ENCODE measurements at regions not wholly inside any gene's neighbourhood (a gene's known extent, or its start where the extent isn't known, plus 50 kb on each side); places are given as distances from the start of the nearest gene placed in this dataset.

DNA sequence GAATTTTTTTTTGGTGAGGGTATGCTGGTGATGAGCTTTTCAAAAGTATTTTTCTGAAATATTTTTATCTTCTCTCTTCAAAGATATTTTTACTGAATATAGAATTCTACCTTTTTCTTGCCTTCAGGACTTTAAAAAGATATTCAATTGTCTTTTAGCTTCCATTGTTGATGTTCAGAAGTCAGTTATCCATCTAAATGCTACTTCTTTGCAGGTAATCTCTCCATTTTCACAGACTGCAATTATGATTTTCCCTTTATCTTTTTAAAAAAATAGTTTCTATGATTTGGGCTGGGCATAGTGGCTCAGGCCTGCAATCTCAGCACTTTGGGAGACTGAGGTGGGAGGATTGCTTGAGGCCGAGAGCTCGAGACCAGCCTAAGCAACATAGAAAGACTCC, 222.4 kb downstream of the IL20RB start:
- DNase-seq (ENCODE audit: low spot score), result no peak
- BruUV-seq (replicated peaks), result no TSS peak
- CTCF ChIA-PET (ENCODE audit: unreplicated experiment), result no interaction called here

DNA sequence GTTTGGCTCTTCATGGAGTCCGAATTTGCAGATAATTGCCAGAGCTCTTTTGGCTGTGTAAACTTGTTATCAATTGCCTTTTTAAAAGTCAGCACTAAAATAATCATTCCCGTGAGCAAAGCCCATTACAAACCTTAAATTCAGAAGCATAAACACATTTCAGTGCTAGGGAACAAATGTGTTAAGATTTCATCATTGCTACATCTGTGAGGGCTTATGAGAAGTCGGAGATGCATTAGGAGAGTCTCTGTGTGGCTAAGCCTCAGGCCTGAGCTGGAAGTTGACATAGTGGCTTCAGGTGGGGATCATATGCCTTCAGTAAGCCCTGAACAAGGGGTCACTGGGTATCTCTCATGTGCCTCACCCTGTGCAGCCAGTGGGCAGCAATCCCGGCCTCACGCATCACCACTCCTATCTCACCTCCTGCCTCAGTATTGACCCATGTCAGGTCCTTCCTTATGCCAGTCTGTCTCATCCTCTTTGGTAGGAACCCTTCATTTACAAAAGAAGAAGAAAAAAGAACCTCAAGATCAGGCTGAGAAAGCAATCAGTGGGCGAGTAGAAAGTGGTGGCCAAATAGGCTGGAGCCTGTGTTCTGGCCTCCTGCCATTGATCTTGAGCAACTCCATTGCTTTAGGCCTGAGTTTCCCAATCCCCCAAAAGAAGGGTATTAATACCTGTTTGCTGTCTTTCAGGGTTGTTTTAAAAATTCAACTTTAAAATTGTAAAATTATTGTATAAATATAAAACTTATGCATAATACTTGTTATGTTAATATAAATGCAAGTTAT, 233.5 kb downstream of the IL20RB start:
- Histone ChIP-seq H3K79me2 (ENCODE audit: insufficient read depth, low read depth, low read length) (no peaks in the 10 kb centered on the region), H3K36me3 (ENCODE audit: insufficient read depth, low read length) (no peaks in the 10 kb centered on the region), H3K27ac (ENCODE audit: low read depth, low read length, poor library complexity, severe bottlenecking) (no peak overlapping the region), H2AFZ (ENCODE audit: low read length) (no peak overlapping the region), H3K9me3 (ENCODE audit: low read length) (no peaks in the 10 kb centered on the region), H3K4me3 (ENCODE audit: low read depth, low read length, poor library complexity, severe bottlenecking) (no peak overlapping the region), H3K9me2 (ENCODE audit: insufficient read depth, low read length) (no peaks in the 10 kb centered on the region), H3K4me2 (ENCODE audit: low read length) (no peak overlapping the region), H3K4me1 (ENCODE audit: insufficient read depth, low read length, poor library complexity, severe bottlenecking) (no peaks in the 10 kb centered on the region), H4K20me1 (ENCODE audit: insufficient read depth, low read length) (no peaks in the 10 kb centered on the region)
- ChIA-PET POLR2A (no interaction called here), CTCF (ENCODE audit: unreplicated experiment) (no interaction called here)
- DNase-seq (ENCODE audit: low spot score), result no peak
- BruUV-seq (replicated peaks), result no TSS peak
- intact Hi-C loops (cut with micrococcal nuclease; ENCODE audit: unreplicated experiment), result no loop called here
- no peak for TF ChIP-seq EZH2phosphoT487 (IDR thresholded peaks at IDR 0.05; ENCODE audit: borderline replicate concordance, low read depth, low read length)

More for the DNA sequence above, 222.4 kb downstream of the IL20RB start:
- Histone ChIP-seq H3K9me3 (ENCODE audit: low read length) (no peaks in the 10 kb centered on the region), H3K4me1 (ENCODE audit: insufficient read depth, low read length, poor library complexity, severe bottlenecking) (no peaks in the 10 kb centered on the region), H3K27ac (ENCODE audit: low read depth, low read length, poor library complexity, severe bottlenecking) (no peak overlapping the region), H3K4me2 (ENCODE audit: low read length) (no peak overlapping the region), H3K36me3 (ENCODE audit: insufficient read depth, low read length) (no peaks in the 10 kb centered on the region), H2AFZ (ENCODE audit: low read length) (no peak overlapping the region), H3K79me2 (ENCODE audit: insufficient read depth, low read depth, low read length) (no peaks in the 10 kb centered on the region), H4K20me1 (ENCODE audit: insufficient read depth, low read length) (no peaks in the 10 kb centered on the region), H3K4me3 (ENCODE audit: low read depth, low read length, poor library complexity, severe bottlenecking) (no peak overlapping the region), H3K9me2 (ENCODE audit: insufficient read depth, low read length) (no peaks in the 10 kb centered on the region)
- POLR2A ChIA-PET, result interaction anchor here (0.5 to 1.5 kb wide), 2 partner anchors 17 to 637 kb away, joined by 3 read pairs; no protein-coding TSS in a partner anchor
- intact Hi-C loops (cut with micrococcal nuclease; ENCODE audit: unreplicated experiment), result no loop called here
- TF ChIP-seq, protein P1, sequence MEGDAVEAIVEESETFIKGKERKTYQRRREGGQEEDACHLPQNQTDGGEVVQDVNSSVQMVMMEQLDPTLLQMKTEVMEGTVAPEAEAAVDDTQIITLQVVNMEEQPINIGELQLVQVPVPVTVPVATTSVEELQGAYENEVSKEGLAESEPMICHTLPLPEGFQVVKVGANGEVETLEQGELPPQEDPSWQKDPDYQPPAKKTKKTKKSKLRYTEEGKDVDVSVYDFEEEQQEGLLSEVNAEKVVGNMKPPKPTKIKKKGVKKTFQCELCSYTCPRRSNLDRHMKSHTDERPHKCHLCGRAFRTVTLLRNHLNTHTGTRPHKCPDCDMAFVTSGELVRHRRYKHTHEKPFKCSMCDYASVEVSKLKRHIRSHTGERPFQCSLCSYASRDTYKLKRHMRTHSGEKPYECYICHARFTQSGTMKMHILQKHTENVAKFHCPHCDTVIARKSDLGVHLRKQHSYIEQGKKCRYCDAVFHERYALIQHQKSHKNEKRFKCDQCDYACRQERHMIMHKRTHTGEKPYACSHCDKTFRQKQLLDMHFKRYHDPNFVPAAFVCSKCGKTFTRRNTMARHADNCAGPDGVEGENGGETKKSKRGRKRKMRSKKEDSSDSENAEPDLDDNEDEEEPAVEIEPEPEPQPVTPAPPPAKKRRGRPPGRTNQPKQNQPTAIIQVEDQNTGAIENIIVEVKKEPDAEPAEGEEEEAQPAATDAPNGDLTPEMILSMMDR (conservative IDR thresholded peaks at IDR 0.05; ENCODE audit: low read length), result no peak
- no peak for TF ChIP-seq EZH2phosphoT487 (IDR thresholded peaks at IDR 0.05; ENCODE audit: borderline replicate concordance, low read depth, low read length)

DNA sequence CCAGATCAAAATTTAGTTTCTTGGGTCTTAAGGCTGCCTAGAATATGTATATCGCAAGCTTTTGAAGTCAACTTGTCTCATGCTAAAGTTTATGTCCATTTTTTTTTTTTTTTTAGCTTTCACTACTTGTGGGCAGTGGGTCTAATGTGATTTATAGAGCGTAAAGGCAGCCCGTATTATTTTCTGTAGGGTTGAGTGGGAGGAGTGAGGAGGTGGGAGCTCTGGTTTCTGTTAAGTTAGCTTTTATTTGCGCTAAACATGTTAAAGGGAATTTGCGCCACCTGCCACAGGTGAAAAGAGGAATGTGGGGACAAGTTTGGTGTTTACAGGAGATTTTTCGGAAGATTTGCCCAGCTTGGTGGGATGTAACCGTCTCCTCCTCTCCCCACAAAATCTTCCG, 234.2 kb downstream of the IL20RB start:
- Histone ChIP-seq H3K27ac (ENCODE audit: low read depth, low read length, poor library complexity, severe bottlenecking) (no peak overlapping the region), H4K20me1 (ENCODE audit: insufficient read depth, low read length) (no peaks in the 10 kb centered on the region), H3K9me2 (ENCODE audit: insufficient read depth, low read length) (no peaks in the 10 kb centered on the region), H3K4me2 (ENCODE audit: low read length) (no peak overlapping the region), H3K4me3 (ENCODE audit: low read depth, low read length, poor library complexity, severe bottlenecking) (no peak overlapping the region), H3K4me1 (ENCODE audit: insufficient read depth, low read length, poor library complexity, severe bottlenecking) (no peaks in the 10 kb centered on the region), H2AFZ (ENCODE audit: low read length) (no peak overlapping the region), H3K9me3 (ENCODE audit: low read length) (no peaks in the 10 kb centered on the region), H3K36me3 (ENCODE audit: insufficient read depth, low read length) (no peaks in the 10 kb centered on the region), H3K79me2 (ENCODE audit: insufficient read depth, low read depth, low read length) (no peaks in the 10 kb centered on the region)
- ChIA-PET POLR2A (interaction anchor here (0.6 kb wide), 1 partner anchor 1973 kb away, joined by 4 read pairs; no protein-coding TSS in a partner anchor), CTCF (ENCODE audit: unreplicated experiment) (no interaction called here)
- no peak for DNase-seq (ENCODE audit: low spot score)
- no TSS peak for BruUV-seq (replicated peaks)
- intact Hi-C loops (cut with micrococcal nuclease; ENCODE audit: unreplicated experiment), result no loop called here
- no peak for TF ChIP-seq EZH2phosphoT487 (IDR thresholded peaks at IDR 0.05; ENCODE audit: borderline replicate concordance, low read depth, low read length)
- TF ChIP-seq, protein P1 (conservative IDR thresholded peaks at IDR 0.05; ENCODE audit: low read length), result no peak
